ENCODE measurements at regions not wholly inside any gene's neighbourhood (a gene's known extent, or its start where the extent isn't known, plus 50 kb on each side); places are given as distances from the start of the nearest gene placed in this dataset.
"Not testable (repeated sequence)": the region's sequence is repeated elsewhere in the genome, so short reads cannot be mapped to it uniquely, and the experiment has no call there.

DNA sequence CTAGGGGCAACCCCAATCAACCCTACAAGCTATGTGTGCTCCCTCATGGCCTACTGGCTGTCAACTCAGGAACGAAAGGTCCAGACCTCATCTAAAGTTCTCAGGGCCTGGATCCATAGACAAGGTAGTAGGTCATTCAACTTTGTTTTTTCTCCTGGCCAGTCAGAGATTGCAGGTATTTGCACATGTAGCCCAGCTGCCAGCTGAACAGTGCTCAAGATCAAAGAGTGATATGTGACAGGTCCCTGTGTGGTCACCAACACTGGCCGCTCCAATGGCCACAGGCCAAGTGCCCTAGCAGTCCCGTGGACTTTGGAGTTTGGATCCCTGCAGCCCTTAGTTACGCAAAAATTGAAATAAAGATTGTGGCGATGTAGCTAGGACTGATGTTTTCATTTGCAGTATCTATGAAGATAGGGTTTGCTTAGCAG is 60.6 kb upstream of the ATXN1 start:
- Mint-ChIP-seq H3K27me3 (ENCODE audit: low read depth) (no peaks in the 10 kb centered on the region; the same call in 1 of the 2 replicates), H3K4me1 (peaks cover 7 to 9% of the 10 kb centered on the region in 2 experiments), H3K9me3 (peaks cover 0 to 4% of the 10 kb centered on the region in 2 experiments; a peak in 3 of 5 replicates), H3K4me3 (no peak overlapping the region), H3K36me3 (ENCODE audit: insufficient read depth in 1 of 3, low read depth in 3 of 3) (no peaks in the 10 kb centered on the region), H3K27ac (no peak overlapping the region)
- H2AK5ac ChIP-seq (ENCODE audit: insufficient read length, low read length): no peak overlapping the region
- H2BK5ac ChIP-seq (ENCODE audit: insufficient read length, low read length): no peak overlapping the region
- H3K14ac ChIP-seq (ENCODE audit: insufficient read depth, low read length): no peak overlapping the region
- H3K79me1 ChIP-seq (ENCODE audit: insufficient read depth, low read depth, low read length, poor library complexity, severe bottlenecking): no peaks in the 10 kb centered on the region
- H2BK120ac ChIP-seq (ENCODE audit: low read depth, low read length, poor library complexity, severe bottlenecking): no peak overlapping the region
- H3K4me1 ChIP-seq (ENCODE audit: insufficient read depth, low read length): peaks cover 2% of the 10 kb centered on the region
- no peak overlapping the region for H3T11ph ChIP-seq (ENCODE audit: low read length)
- TF ChIP-seq CTCF (conservative IDR thresholded peaks at IDR 0.05): no peak
- H3K23me2 ChIP-seq (ENCODE audit: insufficient read length, low read depth, low read length, poor library complexity, severe bottlenecking): no peaks in the 10 kb centered on the region
- H3K9ac ChIP-seq (ENCODE audit: extremely low read depth, insufficient read length, low read length): no peak overlapping the region
- H3K79me2 ChIP-seq (ENCODE audit: insufficient read depth, low read length): no peaks in the 10 kb centered on the region
- H3K4me2 ChIP-seq (ENCODE audit: insufficient read depth, insufficient read length, low read length): no peak overlapping the region
- no peak overlapping the region for H2BK12ac ChIP-seq (ENCODE audit: insufficient read length, low read depth, low read length)
- H4K91ac ChIP-seq (ENCODE audit: insufficient read length, low read depth, low read length): no peak overlapping the region
- H3K9me3 ChIP-seq (ENCODE audit: control insufficient read depth, low read depth, low read length): no peaks in the 10 kb centered on the region
- no peak overlapping the region for H3K23ac ChIP-seq (ENCODE audit: insufficient read length, low read depth, low read length)
- H3K4ac ChIP-seq (ENCODE audit: low read depth, low read length): no peak overlapping the region
- H2AFZ ChIP-seq (ENCODE audit: low read length): no peak overlapping the region
- no peaks in the 10 kb centered on the region for H4K20me1 ChIP-seq (ENCODE audit: control insufficient read depth, insufficient read depth, insufficient read length)
- no peak overlapping the region for H2BK20ac ChIP-seq (ENCODE audit: low read depth, low read length, poor library complexity, severe bottlenecking)
- H3K27ac ChIP-seq (ENCODE audit: insufficient read length, low read depth, low read length): no peak overlapping the region
- no peak for DNase-seq
- no peak overlapping the region for H4K8ac ChIP-seq (replicated peaks; ENCODE audit: insufficient read length, low read depth, low read length)
- H2BK15ac ChIP-seq (ENCODE audit: low read depth, low read length): no peak overlapping the region
- H4K5ac ChIP-seq (ENCODE audit: insufficient read length, low read depth, low read length): no peak overlapping the region
- H3K56ac ChIP-seq (ENCODE audit: insufficient read length, low read depth, low read length): no peak overlapping the region
- H3K27me3 ChIP-seq (ENCODE audit: insufficient read depth, low read length): no peaks in the 10 kb centered on the region
- no peak overlapping the region for H3K18ac ChIP-seq (ENCODE audit: insufficient read length, low read depth, low read length)
- WGBS (ENCODE audit: extremely low coverage, insufficient read length, low lambda C conversion rate): no CpG with 5 or more reads among the region's 5 CpGs

- not testable (repeated sequence) for H3K27me3 Mint-ChIP-seq (ENCODE audit: low read depth); H2BK120ac ChIP-seq (ENCODE audit: low read depth, low read length, poor library complexity, severe bottlenecking); DNase-seq; H3K4ac ChIP-seq (ENCODE audit: low read depth, low read length); H3K36me3 Mint-ChIP-seq (ENCODE audit: insufficient read depth in 1 of 3, low read depth in 3 of 3); H3K4me3 Mint-ChIP-seq; H3K56ac ChIP-seq (ENCODE audit: insufficient read length, low read depth, low read length); H2BK20ac ChIP-seq (ENCODE audit: low read depth, low read length, poor library complexity, severe bottlenecking); H2BK15ac ChIP-seq (ENCODE audit: low read depth, low read length); H3K23me2 ChIP-seq (ENCODE audit: insufficient read length, low read depth, low read length, poor library complexity, severe bottlenecking); H3K9me3 ChIP-seq (ENCODE audit: control insufficient read depth, low read depth, low read length); H3K27ac Mint-ChIP-seq; H3K9me3 Mint-ChIP-seq; H2AK5ac ChIP-seq (ENCODE audit: insufficient read length, low read length); H2BK5ac ChIP-seq (ENCODE audit: insufficient read length, low read length); H4K20me1 ChIP-seq (ENCODE audit: control insufficient read depth, insufficient read depth, insufficient read length); H3K14ac ChIP-seq (ENCODE audit: insufficient read depth, low read length); H2AFZ ChIP-seq (ENCODE audit: low read length); H3K79me1 ChIP-seq (ENCODE audit: insufficient read depth, low read depth, low read length, poor library complexity, severe bottlenecking); H4K91ac ChIP-seq (ENCODE audit: insufficient read length, low read depth, low read length); H3K4me1 Mint-ChIP-seq; H3K18ac ChIP-seq (ENCODE audit: insufficient read length, low read depth, low read length); H3K79me2 ChIP-seq (ENCODE audit: insufficient read depth, low read length); H4K8ac ChIP-seq (replicated peaks; ENCODE audit: insufficient read length, low read depth, low read length); H3K9ac ChIP-seq (ENCODE audit: extremely low read depth, insufficient read length, low read length); H3K27me3 ChIP-seq (ENCODE audit: insufficient read depth, low read length); H2BK12ac ChIP-seq (ENCODE audit: insufficient read length, low read depth, low read length); H3K4me2 ChIP-seq (ENCODE audit: insufficient read depth, insufficient read length, low read length); H3T11ph ChIP-seq (ENCODE audit: low read length); H4K5ac ChIP-seq (ENCODE audit: insufficient read length, low read depth, low read length); H3K4me1 ChIP-seq (ENCODE audit: insufficient read depth, low read length); H3K27ac ChIP-seq (ENCODE audit: insufficient read length, low read depth, low read length); H3K23ac ChIP-seq (ENCODE audit: insufficient read length, low read depth, low read length)
- no CpG with 5 or more reads among the region's 3 CpGs for WGBS (ENCODE audit: extremely low coverage, insufficient read length, low lambda C conversion rate)
Observed at GRCh38 chr6:16820262-16820661, 59.0 kb upstream of the ATXN1 start.
